ENCODE measurements at regions not wholly inside any gene's neighbourhood (a gene's known extent, or its start where the extent isn't known, plus 50 kb on each side); places are given as distances from the start of the nearest gene placed in this dataset.

- TF ChIP-seq, protein P1, sequence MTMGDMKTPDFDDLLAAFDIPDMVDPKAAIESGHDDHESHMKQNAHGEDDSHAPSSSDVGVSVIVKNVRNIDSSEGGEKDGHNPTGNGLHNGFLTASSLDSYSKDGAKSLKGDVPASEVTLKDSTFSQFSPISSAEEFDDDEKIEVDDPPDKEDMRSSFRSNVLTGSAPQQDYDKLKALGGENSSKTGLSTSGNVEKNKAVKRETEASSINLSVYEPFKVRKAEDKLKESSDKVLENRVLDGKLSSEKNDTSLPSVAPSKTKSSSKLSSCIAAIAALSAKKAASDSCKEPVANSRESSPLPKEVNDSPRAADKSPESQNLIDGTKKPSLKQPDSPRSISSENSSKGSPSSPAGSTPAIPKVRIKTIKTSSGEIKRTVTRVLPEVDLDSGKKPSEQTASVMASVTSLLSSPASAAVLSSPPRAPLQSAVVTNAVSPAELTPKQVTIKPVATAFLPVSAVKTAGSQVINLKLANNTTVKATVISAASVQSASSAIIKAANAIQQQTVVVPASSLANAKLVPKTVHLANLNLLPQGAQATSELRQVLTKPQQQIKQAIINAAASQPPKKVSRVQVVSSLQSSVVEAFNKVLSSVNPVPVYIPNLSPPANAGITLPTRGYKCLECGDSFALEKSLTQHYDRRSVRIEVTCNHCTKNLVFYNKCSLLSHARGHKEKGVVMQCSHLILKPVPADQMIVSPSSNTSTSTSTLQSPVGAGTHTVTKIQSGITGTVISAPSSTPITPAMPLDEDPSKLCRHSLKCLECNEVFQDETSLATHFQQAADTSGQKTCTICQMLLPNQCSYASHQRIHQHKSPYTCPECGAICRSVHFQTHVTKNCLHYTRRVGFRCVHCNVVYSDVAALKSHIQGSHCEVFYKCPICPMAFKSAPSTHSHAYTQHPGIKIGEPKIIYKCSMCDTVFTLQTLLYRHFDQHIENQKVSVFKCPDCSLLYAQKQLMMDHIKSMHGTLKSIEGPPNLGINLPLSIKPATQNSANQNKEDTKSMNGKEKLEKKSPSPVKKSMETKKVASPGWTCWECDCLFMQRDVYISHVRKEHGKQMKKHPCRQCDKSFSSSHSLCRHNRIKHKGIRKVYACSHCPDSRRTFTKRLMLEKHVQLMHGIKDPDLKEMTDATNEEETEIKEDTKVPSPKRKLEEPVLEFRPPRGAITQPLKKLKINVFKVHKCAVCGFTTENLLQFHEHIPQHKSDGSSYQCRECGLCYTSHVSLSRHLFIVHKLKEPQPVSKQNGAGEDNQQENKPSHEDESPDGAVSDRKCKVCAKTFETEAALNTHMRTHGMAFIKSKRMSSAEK (CRISPR knock-in tag; IDR thresholded peaks at IDR 0.05; ENCODE audit: borderline replicate concordance) = no peak
- TF ChIP-seq NFYB (CRISPR knock-in tag; conservative IDR thresholded peaks at IDR 0.05; ENCODE audit: low read depth) (no peak), ZNF396 (CRISPR knock-in tag; IDR thresholded peaks at IDR 0.05; ENCODE audit: borderline replicate concordance) (no peak), ZNF416 (CRISPR knock-in tag; IDR thresholded peaks at IDR 0.05) (no peak)
- TF ChIP-seq, protein P2, sequence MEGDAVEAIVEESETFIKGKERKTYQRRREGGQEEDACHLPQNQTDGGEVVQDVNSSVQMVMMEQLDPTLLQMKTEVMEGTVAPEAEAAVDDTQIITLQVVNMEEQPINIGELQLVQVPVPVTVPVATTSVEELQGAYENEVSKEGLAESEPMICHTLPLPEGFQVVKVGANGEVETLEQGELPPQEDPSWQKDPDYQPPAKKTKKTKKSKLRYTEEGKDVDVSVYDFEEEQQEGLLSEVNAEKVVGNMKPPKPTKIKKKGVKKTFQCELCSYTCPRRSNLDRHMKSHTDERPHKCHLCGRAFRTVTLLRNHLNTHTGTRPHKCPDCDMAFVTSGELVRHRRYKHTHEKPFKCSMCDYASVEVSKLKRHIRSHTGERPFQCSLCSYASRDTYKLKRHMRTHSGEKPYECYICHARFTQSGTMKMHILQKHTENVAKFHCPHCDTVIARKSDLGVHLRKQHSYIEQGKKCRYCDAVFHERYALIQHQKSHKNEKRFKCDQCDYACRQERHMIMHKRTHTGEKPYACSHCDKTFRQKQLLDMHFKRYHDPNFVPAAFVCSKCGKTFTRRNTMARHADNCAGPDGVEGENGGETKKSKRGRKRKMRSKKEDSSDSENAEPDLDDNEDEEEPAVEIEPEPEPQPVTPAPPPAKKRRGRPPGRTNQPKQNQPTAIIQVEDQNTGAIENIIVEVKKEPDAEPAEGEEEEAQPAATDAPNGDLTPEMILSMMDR (IDR thresholded peaks at IDR 0.05) = no peak
Observed at GRCh38 chr17:22459953-22460350, 767.6 kb downstream of the KCNJ18 start (continued).

- no peaks in the 10 kb centered on the region for H3K4me1 Mint-ChIP-seq
- peaks cover 83% of the 10 kb centered on the region for H3K9me3 Mint-ChIP-seq
- ChIA-PET POLR2A (no interaction called here), CTCF (no interaction called here)
- no peak overlapping the region for H3K27ac Mint-ChIP-seq
- TF ChIP-seq ZNF232 (CRISPR knock-in tag; IDR thresholded peaks at IDR 0.05) (no peak), STAT6 (CRISPR knock-in tag; conservative IDR thresholded peaks at IDR 0.05; ENCODE audit: low read depth) (no peak), ZSCAN18 (CRISPR knock-in tag; IDR thresholded peaks at IDR 0.05) (no peak), MYBL2 (CRISPR knock-in tag; IDR thresholded peaks at IDR 0.05) (no peak), USF2 (CRISPR knock-in tag; IDR thresholded peaks at IDR 0.05) (no peak), SOX15 (CRISPR knock-in tag; IDR thresholded peaks at IDR 0.05) (no peak)
- TF ChIP-seq, protein P3, sequence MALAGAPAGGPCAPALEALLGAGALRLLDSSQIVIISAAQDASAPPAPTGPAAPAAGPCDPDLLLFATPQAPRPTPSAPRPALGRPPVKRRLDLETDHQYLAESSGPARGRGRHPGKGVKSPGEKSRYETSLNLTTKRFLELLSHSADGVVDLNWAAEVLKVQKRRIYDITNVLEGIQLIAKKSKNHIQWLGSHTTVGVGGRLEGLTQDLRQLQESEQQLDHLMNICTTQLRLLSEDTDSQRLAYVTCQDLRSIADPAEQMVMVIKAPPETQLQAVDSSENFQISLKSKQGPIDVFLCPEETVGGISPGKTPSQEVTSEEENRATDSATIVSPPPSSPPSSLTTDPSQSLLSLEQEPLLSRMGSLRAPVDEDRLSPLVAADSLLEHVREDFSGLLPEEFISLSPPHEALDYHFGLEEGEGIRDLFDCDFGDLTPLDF (CRISPR knock-in tag; IDR thresholded peaks at IDR 0.05) = no peak
- DNase-seq (ENCODE audit: low spot score) (no peak), ATAC-seq (no peak)
- H3K36me3 Mint-ChIP-seq = peaks cover 80% of the 10 kb centered on the region
- H3K4me3 Mint-ChIP-seq = no peak overlapping the region
- peaks cover 16% of the 10 kb centered on the region for H3K27me3 Mint-ChIP-seq (ENCODE audit: low read depth)
Observed at GRCh38 chr17:22460461-22461063, 768.2 kb downstream of the KCNJ18 start.

Data from WTC11 (cell line).